BJ (cell line): ENCODE measurements at regions not wholly inside any gene's neighbourhood (a gene's known extent, or its start where the extent isn't known, plus 50 kb on each side); places are given as distances from the start of the nearest gene placed in this dataset.

Experiments used
- CTCF ChIA-PET: fragments of 350-600 bp; formaldehyde crosslinking; extraction: SDS; loops from one replicate; lab custom pipeline; 2021; ENCODE audit warnings: antibody characterized with exemption, inconsistent platforms; lab: Yijun Ruan, JAX
- POLR2A ChIA-PET: fragments of 300-600 bp; sonication (Branson Sonifier 250); formaldehyde crosslinking; extraction: SDS; loops from one replicate; lab custom pipeline; 2021; ENCODE audit warnings: antibody characterized with exemption; lab: Charles Lee
- DNase-seq: peaks from one replicate; pipeline ENCODE4 v3.0.0-alpha.2; 2011; ENCODE audit warnings: low read depth
- H3K27me3 ChIP-seq: 2 replicates; pipeline ENCODE4 v1.6.0; 2011; ENCODE audit warnings: low read length; ENCODE audit not compliant: control insufficient read depth, insufficient read depth
- H3K36me3 ChIP-seq: 2 replicates; pipeline ENCODE4 v1.5.1; 2011; ENCODE audit warnings: low read length; ENCODE audit not compliant: control insufficient read depth, insufficient read depth
- H3K4me3 ChIP-seq: 2 replicates; pipeline ENCODE4 v1.5.1; 2011; ENCODE audit warnings: low read depth, mild to moderate bottlenecking, control low read depth, low read length
- CTCF ChIP-seq: IDR thresholded peaks from 2 replicates; pipeline ENCODE4 v1.5.1; 2011; ENCODE audit warnings: low read depth, mild to moderate bottlenecking, control low read depth, inconsistent platforms, low read length, moderate library complexity; ENCODE audit not compliant: insufficient read depth

- H3K36me3 ChIP-seq: no peaks in the 10 kb centered on the region
- no peak overlapping the region for H3K4me3 ChIP-seq
- H3K27me3 ChIP-seq: no peaks in the 10 kb centered on the region
- ChIA-PET POLR2A (no interaction called here), CTCF (no interaction called here)
- no peak for DNase-seq
- no peak for TF ChIP-seq CTCF
Observed at GRCh38 chr6:22954749-22955385, 385.5 kb downstream of the HDGFL1 start.

GRCh38 chr6:22956029-22956681, 386.8 kb downstream of the HDGFL1 start:
- ChIA-PET CTCF (no interaction called here), POLR2A (no interaction called here)
- Histone ChIP-seq H3K36me3 (no peaks in the 10 kb centered on the region), H3K27me3 (no peaks in the 10 kb centered on the region), H3K4me3 (no peak overlapping the region)
- DNase-seq: no peak
- TF ChIP-seq CTCF: no peak

GRCh38 chr6:22958677-22959076, 389.3 kb downstream of the HDGFL1 start:
- no peak for TF ChIP-seq CTCF
- CTCF ChIA-PET: no interaction called here
- no peak for DNase-seq
- POLR2A ChIA-PET: no interaction called here
- no peak overlapping the region for H3K4me3 ChIP-seq
- H3K36me3 ChIP-seq: no peaks in the 10 kb centered on the region
- no peaks in the 10 kb centered on the region for H3K27me3 ChIP-seq

- TF ChIP-seq CTCF: no peak
- no peaks in the 10 kb centered on the region for H3K36me3 ChIP-seq
- H3K4me3 ChIP-seq: no peak overlapping the region
- ChIA-PET POLR2A (no interaction called here), CTCF (no interaction called here)
- H3K27me3 ChIP-seq: no peaks in the 10 kb centered on the region
- no peak for DNase-seq
Observed at GRCh38 chr6:22959571-22959970, 390.2 kb downstream of the HDGFL1 start.

- H3K36me3 ChIP-seq: no peaks in the 10 kb centered on the region
- TF ChIP-seq CTCF: no peak
- DNase-seq: no peak
- CTCF ChIA-PET: no interaction called here
- POLR2A ChIA-PET: no interaction called here
- H3K27me3 ChIP-seq: no peaks in the 10 kb centered on the region
- H3K4me3 ChIP-seq: no peak overlapping the region
Observed at GRCh38 chr6:22964334-22964733, 395.0 kb downstream of the HDGFL1 start.
